ENCODE measurements at regions not wholly inside any gene's neighbourhood (a gene's known extent, or its start where the extent isn't known, plus 50 kb on each side); places are given as distances from the start of the nearest gene placed in this dataset.

DNA sequence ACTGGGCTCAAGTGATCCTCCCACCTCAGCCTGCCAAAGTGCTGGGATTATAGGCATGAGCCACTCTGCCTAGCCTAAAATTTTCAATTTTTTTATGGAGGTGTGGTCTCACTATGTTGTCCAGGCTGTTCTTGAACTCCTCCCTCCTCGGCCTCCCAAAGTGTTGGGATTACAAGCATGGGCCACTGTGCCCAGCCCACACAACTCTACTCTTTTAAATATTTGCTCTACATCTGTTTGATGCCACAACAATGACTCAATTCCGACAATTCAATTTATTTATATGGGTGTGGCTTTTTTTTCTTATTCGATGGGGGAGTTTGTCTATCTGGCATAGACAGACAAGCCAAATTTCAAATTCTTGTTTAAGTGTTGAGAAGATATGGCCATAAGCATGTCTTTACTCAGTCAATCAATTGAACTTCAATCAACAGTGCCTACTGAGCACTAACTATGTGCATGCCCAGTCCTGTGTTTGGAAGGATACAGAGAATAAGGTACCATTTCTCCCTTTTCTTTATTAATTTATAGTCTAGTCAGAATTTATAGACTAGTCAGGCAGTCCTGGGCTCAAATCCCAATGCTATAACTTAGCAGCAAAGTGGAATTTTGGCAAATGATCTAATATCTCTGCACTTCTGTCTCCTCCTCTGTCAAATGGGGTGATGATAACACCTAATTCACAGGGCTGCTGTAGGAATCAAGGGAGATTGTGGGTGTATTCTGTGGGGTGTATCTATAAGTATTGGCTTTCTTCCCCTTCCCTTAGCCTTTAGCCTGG is 54.6 kb upstream of the PIAS1 start:
- no peak overlapping the region for H3K4me2 ChIP-seq
- H3K9me3 ChIP-seq, result no peaks in the 10 kb centered on the region
- H3K27ac ChIP-seq, result no peak overlapping the region
- no peak overlapping the region for H3K4me3 ChIP-seq
- H3K4me1 ChIP-seq, result no peaks in the 10 kb centered on the region
- TF ChIP-seq Cebpa-rat (IDR thresholded peaks at IDR 0.05), result no peak
- H3K27me3 ChIP-seq, result no peaks in the 10 kb centered on the region
- H4K20me1 ChIP-seq, result no peaks in the 10 kb centered on the region
- no peak overlapping the region for H3K9ac ChIP-seq
- no peaks in the 10 kb centered on the region for H3K36me3 ChIP-seq

DNA sequence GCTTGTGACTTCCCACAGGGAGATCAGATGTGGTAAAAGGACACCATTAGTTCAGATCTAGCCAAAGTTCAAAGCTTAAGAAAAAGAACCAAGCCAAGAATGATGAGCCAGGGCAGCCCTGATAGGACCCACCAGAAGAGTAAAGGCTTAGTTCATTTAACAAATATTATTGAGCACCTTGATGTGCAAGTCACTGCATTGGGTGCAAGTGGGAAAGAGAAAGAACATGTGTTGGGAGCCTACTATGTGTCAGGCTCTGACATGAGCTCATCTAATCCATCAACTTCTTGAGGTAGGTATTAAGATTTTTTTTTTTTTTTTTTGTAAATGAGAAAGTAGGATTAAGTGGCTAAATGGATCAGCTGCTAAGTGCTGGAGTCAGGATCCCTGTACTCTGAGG is 53.4 kb upstream of the PIAS1 start:
- no peak overlapping the region for H3K27ac ChIP-seq
- H3K4me1 ChIP-seq, result no peaks in the 10 kb centered on the region
- no peaks in the 10 kb centered on the region for H3K27me3 ChIP-seq
- H3K9me3 ChIP-seq, result peaks cover 1% of the 10 kb centered on the region; the same call in 1 of the 2 replicates
- H3K9ac ChIP-seq, result no peak overlapping the region
- no peak overlapping the region for H3K4me3 ChIP-seq
- TF ChIP-seq Cebpa-rat (IDR thresholded peaks at IDR 0.05), result no peak
- no peak overlapping the region for H3K4me2 ChIP-seq
- H3K36me3 ChIP-seq, result no peaks in the 10 kb centered on the region
- no peaks in the 10 kb centered on the region for H4K20me1 ChIP-seq

GRCh38 chr15:68001811-68002210 is 52.3 kb upstream of the PIAS1 start:
- Histone ChIP-seq H3K27me3 (no peaks in the 10 kb centered on the region), H4K20me1 (no peaks in the 10 kb centered on the region), H3K4me2 (no peak overlapping the region), H3K9me3 (peaks cover 9% of the 10 kb centered on the region), H3K27ac (no peak overlapping the region), H3K9ac (no peak overlapping the region), H3K4me1 (no peaks in the 10 kb centered on the region), H3K4me3 (no peak overlapping the region), H3K36me3 (no peaks in the 10 kb centered on the region)
- TF ChIP-seq Cebpa-rat (IDR thresholded peaks at IDR 0.05), result no peak

DNA sequence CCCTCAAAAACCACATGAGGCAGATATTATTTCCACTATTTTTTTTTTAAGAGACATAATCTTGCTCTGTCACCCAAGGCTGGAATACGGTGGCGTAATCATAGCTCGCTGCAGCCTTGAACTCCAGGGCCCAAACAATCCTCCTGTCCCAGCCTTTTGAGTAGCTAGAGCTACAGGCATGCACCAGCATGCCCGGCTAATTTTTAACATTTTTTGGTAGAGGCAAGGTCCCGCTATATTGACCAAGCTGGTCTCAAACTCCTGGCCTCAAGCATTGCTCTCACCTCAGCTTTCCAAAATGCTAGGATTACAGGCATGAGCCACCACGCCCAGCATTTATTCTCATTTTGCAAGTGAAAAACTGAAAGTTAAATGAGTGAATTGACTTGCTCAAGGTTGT is 50.8 kb upstream of the PIAS1 start:
- Histone ChIP-seq H3K27ac (no peak overlapping the region), H3K4me3 (no peak overlapping the region), H3K27me3 (no peaks in the 10 kb centered on the region), H3K9me3 (peaks cover 24% of the 10 kb centered on the region), H3K4me2 (no peak overlapping the region), H3K9ac (no peak overlapping the region), H3K4me1 (no peaks in the 10 kb centered on the region), H4K20me1 (no peaks in the 10 kb centered on the region), H3K36me3 (no peaks in the 10 kb centered on the region)
- TF ChIP-seq Cebpa-rat (IDR thresholded peaks at IDR 0.05), result no peak
